HG02588 (cell line): ENCODE measurements at regions not wholly inside any gene's neighbourhood (a gene's known extent, or its start where the extent isn't known, plus 50 kb on each side); places are given as distances from the start of the nearest gene placed in this dataset.
"Not testable (repeated sequence)": the region's sequence is repeated elsewhere in the genome, so short reads cannot be mapped to it uniquely, and the experiment has no call there.

Experiments
- ATAC-seq: cut with Tn5 transposase; IDR thresholded peaks from one replicate; pipeline ENCODE4 v1.9.1; 2021; ENCODE audit warnings: mild to moderate bottlenecking, moderate library complexity; ENCODE audit not compliant: unreplicated experiment

GRCh38 chr10:25076506-25077177, 60.2 kb downstream of the THNSL1 start:
- no peak for ATAC-seq

GRCh38 chr10:25078658-25079431, 62.4 kb downstream of the THNSL1 start:
- no peak for ATAC-seq

- ATAC-seq, result peak; percentile 80
Measured at GRCh38 chr10:25080880-25081581, 64.6 kb downstream of the THNSL1 start.

- no peak for ATAC-seq
Measured at GRCh38 chr10:25082276-25083204, 66.1 kb downstream of the THNSL1 start.

- no peak for ATAC-seq
Measured at GRCh38 chr10:25083546-25084111, 67.2 kb downstream of the THNSL1 start.

GRCh38 chr10:25084447-25084846, 68.0 kb downstream of the THNSL1 start:
- no peak for ATAC-seq

GRCh38 chr10:25094590-25094989, 78.2 kb downstream of the THNSL1 start:
- ATAC-seq, result no peak

- ATAC-seq, result no peak
Measured at GRCh38 chr10:25097669-25098411, 77.0 kb upstream of the GPR158 start.

GRCh38 chr10:25100141-25100540, 74.7 kb upstream of the GPR158 start:
- ATAC-seq, result no peak

- ATAC-seq, result no peak
Measured at GRCh38 chr10:25101461-25102146, 73.2 kb upstream of the GPR158 start.

GRCh38 chr10:25102147-25102822, 72.5 kb upstream of the GPR158 start:
- no peak for ATAC-seq

- no peak for ATAC-seq
Measured at GRCh38 chr10:25103703-25104102, 71.1 kb upstream of the GPR158 start.

GRCh38 chr10:25104441-25104840, 70.4 kb upstream of the GPR158 start:
- ATAC-seq, result no peak

GRCh38 chr10:25105262-25105661, 69.5 kb upstream of the GPR158 start:
- ATAC-seq, result no peak

GRCh38 chr10:25105743-25106260, 69.0 kb upstream of the GPR158 start:
- ATAC-seq, result no peak

GRCh38 chr10:25107756-25108155, 67.0 kb upstream of the GPR158 start:
- no peak for ATAC-seq

- ATAC-seq, result not testable (repeated sequence)
Measured at GRCh38 chr10:25109896-25110295, 64.9 kb upstream of the GPR158 start.

- ATAC-seq, result no peak
Measured at GRCh38 chr10:25112016-25112415, 62.8 kb upstream of the GPR158 start.
